ENCODE measurements at regions not wholly inside any gene's neighbourhood (a gene's known extent, or its start where the extent isn't known, plus 50 kb on each side); places are given as distances from the start of the nearest gene placed in this dataset.

DNA sequence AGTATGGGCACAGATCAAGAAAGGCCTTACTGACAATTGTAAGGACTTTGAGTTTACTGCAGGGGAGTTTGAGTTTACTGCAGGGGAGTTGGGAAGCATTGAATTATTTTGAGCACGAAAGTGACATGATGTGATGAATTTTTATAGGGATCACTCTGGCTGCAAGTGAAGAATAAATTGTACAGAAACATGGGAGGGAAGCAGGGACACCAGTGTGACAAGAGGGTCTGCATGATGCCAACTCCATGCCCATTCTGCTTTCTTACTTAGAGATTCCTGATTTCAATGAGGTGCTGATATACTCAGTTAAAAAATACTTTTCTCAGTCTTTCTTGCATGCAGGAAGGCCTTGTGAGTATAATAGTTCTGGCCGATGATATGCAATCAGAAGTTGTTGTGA, 234.4 kb downstream of the CENPF start:
- no peak overlapping the region for H3K27ac Mint-ChIP-seq
- ATAC-seq (replicated peaks) (no peak), DNase-seq (no peak)
- H3K36me3 Mint-ChIP-seq, result no peaks in the 10 kb centered on the region
- no peaks in the 10 kb centered on the region for H3K27me3 Mint-ChIP-seq
- H3K4me3 Mint-ChIP-seq, result no peak overlapping the region
- H3K4me1 Mint-ChIP-seq, result no peaks in the 10 kb centered on the region
- H3K9me3 Mint-ChIP-seq, result no peaks in the 10 kb centered on the region

DNA sequence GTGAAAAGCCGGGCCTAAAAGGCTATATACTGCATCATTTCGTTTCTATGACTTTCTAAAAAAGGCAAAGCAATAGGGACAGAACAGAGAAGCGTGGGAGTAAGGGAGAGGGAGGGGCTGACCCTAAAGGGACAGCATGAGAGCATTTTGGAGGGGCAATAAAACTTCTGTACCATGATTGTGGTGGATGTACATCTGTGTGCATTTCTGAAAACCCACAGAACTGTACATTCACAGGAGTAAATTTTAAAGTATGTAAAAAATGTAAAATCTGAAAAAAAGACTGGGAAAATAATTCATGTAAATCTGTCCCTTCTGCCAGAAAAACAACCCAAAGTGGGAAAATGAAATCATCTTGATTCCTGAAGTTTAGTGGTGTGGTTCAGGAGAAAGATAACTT, 235.4 kb downstream of the CENPF start:
- no peak overlapping the region for H3K27ac Mint-ChIP-seq
- no peak overlapping the region for H3K4me3 Mint-ChIP-seq
- ATAC-seq (replicated peaks) (no peak), DNase-seq (no peak)
- H3K27me3 Mint-ChIP-seq, result no peaks in the 10 kb centered on the region
- no peaks in the 10 kb centered on the region for H3K4me1 Mint-ChIP-seq
- no peaks in the 10 kb centered on the region for H3K9me3 Mint-ChIP-seq
- H3K36me3 Mint-ChIP-seq, result no peaks in the 10 kb centered on the region

DNA sequence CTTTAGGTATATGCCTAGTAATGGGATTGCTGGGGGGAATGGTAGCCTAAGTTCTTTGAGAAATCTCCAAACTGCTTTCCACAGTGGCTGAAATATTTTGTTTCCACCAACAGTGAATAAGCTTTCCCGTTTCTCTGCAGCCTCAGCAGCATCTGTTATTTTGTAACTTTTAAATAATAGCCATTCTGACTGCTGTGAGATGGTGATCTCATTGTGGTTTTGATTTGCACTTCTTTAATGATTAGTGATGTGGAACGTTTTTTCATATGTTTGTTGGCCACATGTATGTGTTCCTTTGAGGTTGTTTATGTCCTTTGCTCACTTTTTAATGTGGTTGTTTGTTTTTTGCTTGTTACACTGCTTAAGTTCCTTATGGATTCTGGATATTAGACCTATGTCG, 237.4 kb downstream of the CENPF start:
- Mint-ChIP-seq H3K4me3 (no peak overlapping the region), H3K27me3 (no peaks in the 10 kb centered on the region), H3K27ac (no peak overlapping the region), H3K36me3 (no peaks in the 10 kb centered on the region), H3K9me3 (no peaks in the 10 kb centered on the region), H3K4me1 (no peaks in the 10 kb centered on the region)
- no peak for DNase-seq
- ATAC-seq (replicated peaks), result no peak

DNA sequence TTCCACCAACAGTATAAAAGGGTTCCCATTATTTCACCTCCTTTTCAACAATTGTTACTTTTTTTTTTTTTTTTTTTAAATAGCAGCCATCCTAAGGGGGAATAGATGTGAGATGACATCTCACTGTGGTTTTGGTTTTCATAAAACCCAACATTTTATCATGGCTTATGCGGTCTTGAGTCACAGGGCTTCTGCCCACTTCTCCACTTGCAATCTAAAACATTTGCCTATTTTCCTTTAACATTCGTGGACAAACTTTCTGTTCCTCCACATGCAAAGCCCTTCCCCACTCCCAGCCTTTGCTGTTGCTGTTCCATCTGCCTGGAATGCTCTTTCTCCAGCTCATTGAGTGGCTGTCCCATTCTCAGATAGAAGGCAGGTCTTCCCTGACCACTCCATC, 239.7 kb upstream of the KCNK2 start:
- H3K9me3 Mint-ChIP-seq, result peaks cover 0 to 1% of the 10 kb centered on the region in 2 donors
- no peak overlapping the region for H3K4me3 Mint-ChIP-seq
- ATAC-seq (replicated peaks) (no peak), DNase-seq (no peak)
- no peaks in the 10 kb centered on the region for H3K4me1 Mint-ChIP-seq
- H3K36me3 Mint-ChIP-seq, result no peaks in the 10 kb centered on the region
- no peak overlapping the region for H3K27ac Mint-ChIP-seq
- no peaks in the 10 kb centered on the region for H3K27me3 Mint-ChIP-seq

DNA sequence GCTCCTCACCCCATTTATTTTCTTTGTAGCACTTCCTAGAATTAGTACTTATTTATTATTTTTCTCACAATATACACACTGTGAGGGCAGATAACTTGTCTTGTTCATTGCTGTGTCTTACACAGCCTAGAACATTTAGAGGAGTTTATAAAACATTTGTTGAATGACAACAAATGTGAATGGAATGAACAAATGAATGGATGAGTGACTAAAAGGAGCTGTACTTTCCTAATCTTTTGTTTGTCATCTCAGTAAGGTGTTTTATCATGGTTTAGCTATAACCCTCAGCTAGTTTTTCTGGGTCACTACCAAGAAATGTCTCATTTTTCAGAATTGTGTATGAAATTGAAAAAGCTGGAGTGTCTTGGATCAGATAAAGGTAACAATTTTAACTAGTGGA, 239.3 kb upstream of the KCNK2 start:
- Mint-ChIP-seq H3K9me3 (peaks cover 0 to 1% of the 10 kb centered on the region in 2 donors), H3K36me3 (no peaks in the 10 kb centered on the region), H3K27ac (no peak overlapping the region), H3K4me3 (no peak overlapping the region), H3K27me3 (no peaks in the 10 kb centered on the region), H3K4me1 (no peaks in the 10 kb centered on the region)
- no peak for DNase-seq
- ATAC-seq (replicated peaks), result no peak

DNA sequence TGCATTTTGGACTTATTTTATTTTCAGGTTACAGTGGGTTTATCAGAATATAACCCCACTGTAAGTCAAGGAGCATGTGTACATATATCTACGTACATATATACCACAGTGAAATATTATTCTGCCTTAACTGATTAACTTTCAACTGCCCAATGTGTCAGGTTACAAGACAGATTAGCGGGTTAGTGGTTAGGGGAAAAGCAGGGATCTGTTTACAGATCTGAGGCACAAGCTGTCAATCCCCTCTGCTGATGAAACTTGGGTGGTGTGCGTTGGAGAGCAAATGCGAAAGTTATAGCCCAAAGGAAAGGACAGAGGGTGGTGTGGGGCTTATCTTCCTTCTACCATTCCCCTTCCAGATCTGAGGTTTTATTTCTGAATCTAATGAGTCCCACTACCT, 238.2 kb upstream of the KCNK2 start:
- H3K4me3 Mint-ChIP-seq, result no peak overlapping the region
- no peaks in the 10 kb centered on the region for H3K4me1 Mint-ChIP-seq
- H3K9me3 Mint-ChIP-seq, result peaks cover 0 to 1% of the 10 kb centered on the region in 2 donors
- no peaks in the 10 kb centered on the region for H3K27me3 Mint-ChIP-seq
- ATAC-seq (replicated peaks), result no peak
- H3K27ac Mint-ChIP-seq, result no peak overlapping the region
- no peak for DNase-seq
- H3K36me3 Mint-ChIP-seq, result no peaks in the 10 kb centered on the region

DNA sequence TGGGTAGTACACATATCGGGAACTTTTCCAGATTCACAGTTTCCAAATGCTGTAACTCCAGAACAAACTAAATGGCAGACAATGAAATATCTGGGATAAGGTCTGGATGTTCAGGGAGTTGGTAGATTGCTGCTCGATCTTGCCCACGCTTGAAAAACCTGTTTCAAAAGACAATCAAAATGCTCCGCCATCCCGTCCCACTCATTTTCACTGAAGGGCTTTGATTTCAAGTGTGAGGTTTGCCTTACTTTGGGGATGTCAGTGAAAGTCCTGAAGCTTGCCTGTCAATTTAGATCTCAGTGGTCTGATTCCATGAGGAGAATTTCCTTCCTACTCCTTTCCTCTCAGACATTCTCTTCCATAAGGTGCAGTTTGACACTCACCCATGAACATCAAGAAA, 236.3 kb upstream of the KCNK2 start:
- no peak overlapping the region for H3K27ac Mint-ChIP-seq
- H3K36me3 Mint-ChIP-seq, result no peaks in the 10 kb centered on the region
- H3K27me3 Mint-ChIP-seq, result no peaks in the 10 kb centered on the region
- no peak overlapping the region for H3K4me3 Mint-ChIP-seq
- DNase-seq (no peak), ATAC-seq (replicated peaks) (no peak)
- H3K4me1 Mint-ChIP-seq, result no peaks in the 10 kb centered on the region
- H3K9me3 Mint-ChIP-seq, result peaks cover 3 to 4% of the 10 kb centered on the region in 2 donors

DNA sequence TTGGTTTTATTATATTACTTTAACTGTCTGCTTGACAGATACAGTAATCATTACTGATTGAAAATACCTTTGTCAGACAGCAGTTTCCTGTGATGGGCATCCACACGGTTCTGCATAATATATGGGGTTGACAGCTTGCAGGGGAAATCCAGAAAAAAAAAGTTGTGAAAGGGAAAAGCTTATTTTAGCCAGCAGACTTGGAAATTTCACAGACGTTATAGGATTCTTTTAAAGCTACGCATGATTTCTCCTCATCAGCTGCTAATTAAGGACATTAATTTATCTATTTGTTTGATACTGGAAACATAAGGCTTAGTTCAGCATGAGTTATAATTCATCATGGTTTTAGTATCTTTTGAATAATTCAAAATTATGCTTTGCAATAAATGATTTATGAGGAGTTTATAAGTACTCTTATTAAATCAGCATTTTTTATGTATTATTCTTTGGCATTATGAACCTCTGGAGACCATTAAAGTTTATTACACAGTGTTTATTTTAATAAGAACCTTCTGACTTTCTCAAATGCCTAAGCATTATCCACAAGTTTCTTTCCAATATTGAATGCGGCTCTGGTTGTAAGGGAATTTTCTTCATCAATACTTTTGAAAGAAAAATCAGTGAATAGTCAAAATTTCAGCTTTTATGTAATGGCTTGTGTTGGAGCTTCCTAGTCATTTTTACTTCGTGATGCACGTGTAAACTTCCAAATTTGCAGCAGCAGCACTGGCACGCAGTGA, 235.3 kb upstream of the KCNK2 start:
- H3K9me3 Mint-ChIP-seq, result peaks cover 3 to 4% of the 10 kb centered on the region in 2 donors
- H3K27ac Mint-ChIP-seq, result no peak overlapping the region
- H3K36me3 Mint-ChIP-seq, result no peaks in the 10 kb centered on the region
- DNase-seq (no peak), ATAC-seq (replicated peaks) (no peak)
- H3K4me3 Mint-ChIP-seq, result no peak overlapping the region
- H3K4me1 Mint-ChIP-seq, result no peaks in the 10 kb centered on the region
- H3K27me3 Mint-ChIP-seq, result no peaks in the 10 kb centered on the region

DNA sequence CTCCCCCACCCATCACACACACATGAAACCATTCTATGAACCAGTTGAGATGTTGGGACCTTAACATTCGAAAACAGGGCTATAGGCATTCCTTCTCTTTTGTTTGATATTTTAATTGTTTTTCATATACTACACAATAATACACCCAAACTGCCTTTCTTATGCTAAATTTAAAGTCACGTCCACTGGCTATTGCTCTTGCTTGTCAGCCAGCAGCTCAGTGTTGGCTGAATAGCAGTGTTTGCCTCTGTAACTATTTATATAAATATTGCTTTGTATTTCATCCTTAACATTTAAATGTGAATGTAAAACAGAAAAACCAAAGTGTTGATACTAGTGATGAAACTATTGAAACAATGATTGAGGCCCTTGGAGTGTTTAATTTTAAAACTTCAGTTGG, 234.4 kb upstream of the KCNK2 start:
- DNase-seq (no peak), ATAC-seq (replicated peaks) (no peak)
- Mint-ChIP-seq H3K36me3 (no peaks in the 10 kb centered on the region), H3K4me1 (no peaks in the 10 kb centered on the region), H3K4me3 (no peak overlapping the region), H3K27ac (no peak overlapping the region), H3K27me3 (no peaks in the 10 kb centered on the region), H3K9me3 (peaks cover 3 to 4% of the 10 kb centered on the region in 2 donors)

DNA sequence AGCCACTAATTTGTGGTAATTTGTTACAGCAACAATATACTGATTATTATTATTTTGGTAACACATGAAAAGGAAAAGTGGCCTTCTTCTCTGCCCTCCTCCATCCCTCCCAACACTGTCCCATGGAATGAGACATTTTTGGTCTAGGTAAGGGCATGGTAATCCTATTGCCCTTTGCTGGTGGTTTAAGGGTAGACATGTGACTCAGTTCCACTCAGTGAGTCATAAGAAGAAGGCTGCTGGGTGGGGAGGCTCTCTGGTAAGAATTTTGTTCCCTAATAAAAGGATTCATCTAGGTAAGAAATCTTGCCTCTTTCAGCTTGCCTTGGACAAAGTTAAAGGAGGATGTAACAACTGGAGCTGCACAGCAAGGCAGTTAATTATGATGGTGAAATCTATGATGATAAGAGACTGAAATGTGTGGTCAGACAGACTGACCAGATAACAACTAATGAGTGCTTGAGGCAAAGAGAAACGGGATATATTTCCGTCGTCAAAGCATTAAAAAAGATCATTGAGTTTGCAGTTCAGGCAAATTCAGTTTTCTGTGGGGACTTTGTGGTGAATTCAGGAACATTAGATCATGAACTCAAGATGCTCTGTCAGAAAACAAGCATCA, 232.0 kb upstream of the KCNK2 start:
- H3K9me3 Mint-ChIP-seq, result peaks cover 3 to 4% of the 10 kb centered on the region in 2 donors

DNA sequence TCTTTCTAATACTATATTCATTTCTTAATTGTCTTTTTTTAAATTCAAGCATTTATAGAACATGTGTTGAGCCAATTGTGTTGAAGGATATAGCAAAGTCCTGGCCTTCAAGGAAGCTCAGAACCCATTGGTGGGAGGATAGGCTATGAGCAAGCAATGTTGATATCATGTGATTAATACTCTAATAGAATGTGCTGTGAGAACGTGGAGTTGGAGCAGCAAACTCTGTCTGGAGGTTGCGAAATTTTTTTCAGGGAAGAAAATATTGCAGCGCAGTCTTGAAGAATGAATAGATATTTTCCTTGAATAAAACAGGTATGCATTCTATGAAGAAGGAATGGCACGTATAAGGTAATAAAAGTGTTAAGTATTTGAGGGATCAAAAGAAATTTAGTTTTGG, 229.2 kb upstream of the KCNK2 start:
- Mint-ChIP-seq H3K27me3 (no peaks in the 10 kb centered on the region), H3K4me1 (no peaks in the 10 kb centered on the region), H3K36me3 (no peaks in the 10 kb centered on the region), H3K9me3 (peaks cover 4% of the 10 kb centered on the region in 2 donors), H3K27ac (no peak overlapping the region), H3K4me3 (no peak overlapping the region)
- ATAC-seq (replicated peaks) (no peak), DNase-seq (no peak)

More for the DNA sequence above, 232.0 kb upstream of the KCNK2 start:
- Mint-ChIP-seq H3K36me3 (no peaks in the 10 kb centered on the region), H3K27me3 (no peaks in the 10 kb centered on the region), H3K4me3 (no peak overlapping the region), H3K27ac (no peak overlapping the region), H3K4me1 (no peaks in the 10 kb centered on the region)
- ATAC-seq (replicated peaks) (no peak), DNase-seq (no peak)

DNA sequence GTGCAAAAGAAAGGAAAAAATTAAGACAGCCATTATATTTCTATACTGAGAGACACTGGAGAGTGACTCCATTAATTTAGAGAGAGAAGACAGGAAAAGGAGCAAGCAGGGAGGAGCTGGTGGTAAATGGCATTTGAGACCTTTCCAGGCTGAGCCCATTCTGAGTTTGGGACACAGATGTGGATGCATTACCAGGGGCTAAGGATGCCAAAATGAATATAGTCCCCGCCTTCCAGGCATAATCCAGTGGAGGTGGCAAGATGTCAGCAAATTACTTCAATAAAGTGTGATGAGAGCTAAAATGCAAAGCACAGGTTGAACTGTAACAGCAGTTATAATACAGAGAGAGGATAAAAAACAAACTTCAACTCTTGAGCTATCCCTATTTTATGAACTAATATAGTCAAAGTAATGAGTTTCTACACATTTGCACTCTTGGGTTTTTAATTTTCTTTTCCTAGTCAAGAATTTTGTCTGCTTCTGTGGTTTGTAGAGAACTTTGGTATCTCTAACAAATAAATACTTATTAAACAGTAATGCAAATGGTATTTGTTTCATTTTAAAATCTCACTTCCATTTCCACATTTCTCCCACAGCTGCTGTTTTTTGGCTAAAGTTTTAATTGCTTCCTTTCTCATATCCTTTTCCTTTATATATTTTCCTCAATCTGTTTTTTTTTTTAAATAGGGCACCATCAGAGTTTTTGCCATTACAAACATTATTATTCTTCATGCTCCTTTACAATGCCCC, 228.2 kb upstream of the KCNK2 start:
- H3K27ac Mint-ChIP-seq, result no peak overlapping the region
- ATAC-seq (replicated peaks), result no peak
- H3K9me3 Mint-ChIP-seq, result peaks cover 4% of the 10 kb centered on the region in 2 donors
- H3K4me1 Mint-ChIP-seq, result no peaks in the 10 kb centered on the region
- no peaks in the 10 kb centered on the region for H3K27me3 Mint-ChIP-seq
- no peak overlapping the region for H3K4me3 Mint-ChIP-seq
- DNase-seq, result no peak
- no peaks in the 10 kb centered on the region for H3K36me3 Mint-ChIP-seq

DNA sequence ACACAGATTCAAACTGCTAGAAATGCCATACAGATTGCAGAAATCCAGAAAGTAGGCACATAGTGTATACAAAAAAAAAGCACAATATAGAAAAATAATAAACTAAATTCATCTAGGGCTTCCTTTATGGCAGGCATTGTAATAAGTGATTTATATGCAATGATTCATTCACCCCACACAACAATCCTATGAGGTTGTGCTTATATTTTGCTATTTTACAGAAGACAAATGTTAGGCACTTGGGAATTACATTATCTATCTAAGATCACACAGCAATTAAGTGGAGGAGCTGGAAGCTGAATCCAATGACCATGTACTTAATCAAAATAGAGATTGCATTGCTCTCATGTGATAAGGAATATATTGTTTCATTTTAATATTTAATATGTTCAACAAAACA, 225.7 kb upstream of the KCNK2 start:
- no peaks in the 10 kb centered on the region for H3K36me3 Mint-ChIP-seq
- DNase-seq (no peak), ATAC-seq (replicated peaks) (no peak)
- no peaks in the 10 kb centered on the region for H3K27me3 Mint-ChIP-seq
- H3K4me3 Mint-ChIP-seq, result no peak overlapping the region
- peaks cover 0 to 2% of the 10 kb centered on the region in 2 donors for H3K9me3 Mint-ChIP-seq
- no peaks in the 10 kb centered on the region for H3K4me1 Mint-ChIP-seq
- H3K27ac Mint-ChIP-seq, result no peak overlapping the region

DNA sequence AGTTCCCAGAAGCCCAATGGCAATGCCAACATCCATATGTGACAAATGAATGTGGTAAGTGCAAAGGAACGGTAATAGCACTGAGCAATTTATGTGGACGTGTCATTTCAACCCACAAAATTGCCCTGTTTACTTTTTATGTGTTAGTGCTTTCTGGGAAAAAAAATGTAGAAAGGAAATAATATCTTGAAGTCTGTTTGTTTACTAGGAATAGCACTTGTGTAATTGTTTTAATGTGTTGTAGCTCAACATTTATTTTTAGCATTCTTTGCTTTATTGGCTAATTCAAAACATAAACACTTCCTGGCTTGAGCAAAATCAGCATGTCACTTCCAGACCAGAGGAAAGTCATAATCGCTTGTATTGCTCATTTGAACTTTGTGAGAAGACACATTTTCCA, 224.8 kb upstream of the KCNK2 start:
- H3K4me3 Mint-ChIP-seq, result no peak overlapping the region
- H3K27me3 Mint-ChIP-seq, result no peaks in the 10 kb centered on the region
- H3K27ac Mint-ChIP-seq, result no peak overlapping the region
- no peak for ATAC-seq (replicated peaks)
- H3K4me1 Mint-ChIP-seq, result no peaks in the 10 kb centered on the region
- no peaks in the 10 kb centered on the region for H3K36me3 Mint-ChIP-seq
- peaks cover 0 to 2% of the 10 kb centered on the region in 2 donors for H3K9me3 Mint-ChIP-seq
- DNase-seq, result no peak

DNA sequence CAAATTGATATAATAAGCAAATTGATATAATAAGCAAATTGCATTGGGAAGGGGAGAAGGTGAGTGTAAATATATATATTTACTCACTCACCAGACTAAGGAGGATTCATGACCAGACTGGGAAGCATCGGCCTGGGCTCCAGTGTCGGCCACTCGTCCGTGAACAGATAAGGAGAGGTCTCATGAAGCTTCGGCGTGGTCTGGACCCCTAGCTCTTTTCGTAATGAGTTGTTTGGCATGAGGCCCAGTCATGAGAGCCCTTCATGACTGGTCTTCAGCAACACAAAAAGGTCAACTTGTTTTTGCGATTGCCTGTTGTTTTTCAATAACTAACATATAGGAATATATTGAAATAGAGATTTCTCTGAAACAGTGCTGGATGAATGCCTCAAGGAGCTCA, 222.9 kb upstream of the KCNK2 start:
- no peaks in the 10 kb centered on the region for H3K27me3 Mint-ChIP-seq
- DNase-seq, result no peak
- no peak for ATAC-seq (replicated peaks)
- H3K4me1 Mint-ChIP-seq, result no peaks in the 10 kb centered on the region
- H3K9me3 Mint-ChIP-seq, result peaks cover 0 to 2% of the 10 kb centered on the region in 2 donors
- H3K27ac Mint-ChIP-seq, result no peak overlapping the region
- H3K36me3 Mint-ChIP-seq, result no peaks in the 10 kb centered on the region
- H3K4me3 Mint-ChIP-seq, result no peak overlapping the region

All from stimulated activated naive B cell treated with anti-CD40 and anti-IgM and Interleukin-4, amounts not matched to agents 10 μg/mL and 1 μg/mL and 100 μg/mL, for 72 hours (primary cell).